ENCODE measurements at regions not wholly inside any gene's neighbourhood (a gene's known extent, or its start where the extent isn't known, plus 50 kb on each side); places are given as distances from the start of the nearest gene placed in this dataset.
"Not testable (repeated sequence)": the region's sequence is repeated elsewhere in the genome, so short reads cannot be mapped to it uniquely, and the experiment has no call there.

- DNase-seq, result not testable (repeated sequence)
Measured at GRCh38 chrX:1053600-1053999, 158.8 kb downstream of the CRLF2 start.

GRCh38 chrX:1053072-1053471 is 159.4 kb downstream of the CRLF2 start:
- no peak for DNase-seq

GRCh38 chrX:1052021-1052420 is 160.4 kb downstream of the CRLF2 start:
- no peak for DNase-seq

- DNase-seq, result no peak
Measured at GRCh38 chrX:1051421-1051820, 161.0 kb downstream of the CRLF2 start.

- DNase-seq, result no peak
Measured at GRCh38 chrX:1045680-1046314, 166.7 kb downstream of the CRLF2 start.

GRCh38 chrX:1041091-1041490 is 171.4 kb downstream of the CRLF2 start:
- no peak for DNase-seq

- DNase-seq, result not testable (repeated sequence)
Measured at GRCh38 chrX:1035931-1036330, 176.5 kb downstream of the CRLF2 start.

- DNase-seq, result no peak
Measured at GRCh38 chrX:1035206-1035605, 177.2 kb downstream of the CRLF2 start.

- no peak for DNase-seq
Measured at GRCh38 chrX:1034717-1035116, 177.7 kb downstream of the CRLF2 start.

- DNase-seq, result no peak
Measured at GRCh38 chrX:1031521-1032430, 180.7 kb downstream of the CRLF2 start.

GRCh38 chrX:1029494-1029893 is 183.0 kb downstream of the CRLF2 start:
- no peak for DNase-seq

- DNase-seq, result no peak
Measured at GRCh38 chrX:1027680-1028079, 184.8 kb downstream of the CRLF2 start.

GRCh38 chrX:1027133-1027532 is 185.3 kb downstream of the CRLF2 start:
- DNase-seq, result no peak

GRCh38 chrX:1026263-1027015 is 186.0 kb downstream of the CRLF2 start:
- DNase-seq, result no peak

- no peak for DNase-seq
Measured at GRCh38 chrX:1025413-1025812, 187.0 kb downstream of the CRLF2 start.

- DNase-seq, result no peak
Measured at GRCh38 chrX:1023676-1024075, 188.8 kb downstream of the CRLF2 start.

- not testable (repeated sequence) for DNase-seq
Measured at GRCh38 chrX:1021314-1021993, 191.0 kb downstream of the CRLF2 start.

GRCh38 chrX:1020634-1021166 is 191.7 kb downstream of the CRLF2 start:
- DNase-seq, result no peak

- not testable (repeated sequence) for DNase-seq
Measured at GRCh38 chrX:1016926-1017325, 195.5 kb downstream of the CRLF2 start.

- DNase-seq, result not testable (repeated sequence)
Measured at GRCh38 chrX:1016281-1016680, 196.2 kb downstream of the CRLF2 start.

- DNase-seq, result no peak
Measured at GRCh38 chrX:1012678-1013300, 199.7 kb downstream of the CRLF2 start.

- DNase-seq, result no peak
Measured at GRCh38 chrX:1011691-1012283, 200.7 kb downstream of the CRLF2 start.

Measured in NCI-H1436 treated with DMSO at 0.1 percent for 48 hours (cell line).